ENCODE measurements at regions not wholly inside any gene's neighbourhood (a gene's known extent, or its start where the extent isn't known, plus 50 kb on each side); places are given as distances from the start of the nearest gene placed in this dataset.

- Histone ChIP-seq H3K27me3 (ENCODE audit: control insufficient read depth in 4 of 4, insufficient read depth in 4 of 4, low read length in 3 of 4) (peaks cover 0 to 3% (median 0%) of the 10 kb centered on the region in 4 donors), H3K27ac (ENCODE audit: low read depth in 1 of 2, low read length in 2 of 2) (no peak overlapping the region), H3K36me3 (ENCODE audit: control insufficient read depth in 4 of 4, insufficient read depth in 3 of 4, low read depth in 1 of 4, low read length in 3 of 4) (no peaks in the 10 kb centered on the region), H3K9me3 (ENCODE audit: control insufficient read depth in 4 of 4, low read length in 3 of 4) (no peaks in the 10 kb centered on the region), H3K4me3 (ENCODE audit: low read depth in 1 of 3, low read length in 3 of 3) (no peak overlapping the region), H3K9ac (ENCODE audit: low read depth in 1 of 2, low read length in 2 of 2) (no peak overlapping the region), H3K4me1 (ENCODE audit: control insufficient read depth in 4 of 4, insufficient read depth in 4 of 4, low read length in 3 of 4) (no peaks in the 10 kb centered on the region)
- TF ChIP-seq ZBTB33 (IDR thresholded peaks at IDR 0.05) (no peak), JUND (IDR thresholded peaks at IDR 0.05) (no peak)
- DNase-seq (ENCODE audit: low spot score): no peak
- 74% methylated on average over 1 of the region's 1 CpG for WGBS
Observed at GRCh38 chr17:72380737-72381136, 259.9 kb downstream of the SOX9 start.

- H3K4me3 ChIP-seq (ENCODE audit: low read depth in 1 of 3, low read length in 3 of 3): no peak overlapping the region
- H3K4me1 ChIP-seq (ENCODE audit: control insufficient read depth in 4 of 4, insufficient read depth in 4 of 4, low read length in 3 of 4): no peaks in the 10 kb centered on the region
- TF ChIP-seq YY1 (IDR thresholded peaks at IDR 0.05) (no peak), RAD21 (IDR thresholded peaks at IDR 0.05) (no peak), GABPA (IDR thresholded peaks at IDR 0.05 in 1 of 2, conservative IDR thresholded peaks at IDR 0.05 in 1 of 2) (no peak), HNF4G (IDR thresholded peaks at IDR 0.05) (no peak), NR2F2 (IDR thresholded peaks at IDR 0.05) (no peak), JUND (IDR thresholded peaks at IDR 0.05) (no peak), HNF4A (conservative IDR thresholded peaks at IDR 0.05) (no peak), ATF3 (IDR thresholded peaks at IDR 0.05) (no peak), REST (IDR thresholded peaks at IDR 0.05) (no peak), MAX (IDR thresholded peaks at IDR 0.05) (no peak), CTCF (IDR thresholded peaks at IDR 0.05; ENCODE audit: low read depth, low read length, missing input control) (no peak), FOXA1 (IDR thresholded peaks at IDR 0.05) (no peak), ZBTB33 (IDR thresholded peaks at IDR 0.05) (no peak), RXRA (IDR thresholded peaks at IDR 0.05) (no peak), EGR1 (IDR thresholded peaks at IDR 0.05; ENCODE audit: low read depth in 2 of 2) (no peak), TAF1 (conservative IDR thresholded peaks at IDR 0.05) (no peak), FOXA2 (IDR thresholded peaks at IDR 0.05) (no peak)
- no peak overlapping the region for H3K9ac ChIP-seq (ENCODE audit: low read depth in 1 of 2, low read length in 2 of 2)
- DNase-seq (ENCODE audit: low spot score): no peak
- H3K27me3 ChIP-seq (ENCODE audit: control insufficient read depth in 4 of 4, insufficient read depth in 4 of 4, low read length in 3 of 4): peaks cover 0 to 3% (median 0%) of the 10 kb centered on the region in 4 donors
- no peak overlapping the region for H3K27ac ChIP-seq (ENCODE audit: low read depth in 1 of 2, low read length in 2 of 2)
- no peaks in the 10 kb centered on the region for H3K36me3 ChIP-seq (ENCODE audit: control insufficient read depth in 4 of 4, insufficient read depth in 3 of 4, low read depth in 1 of 4, low read length in 3 of 4)
- 69% methylated on average over 12 of the region's 12 CpGs for WGBS
- H3K9me3 ChIP-seq (ENCODE audit: control insufficient read depth in 4 of 4, low read length in 3 of 4): no peaks in the 10 kb centered on the region
Observed at GRCh38 chr17:72381597-72382397, 261.0 kb downstream of the SOX9 start.

Measured in liver (tissue), 8 donors.